Neural cell (in vitro differentiated cells): ENCODE measurements at regions not wholly inside any gene's neighbourhood (a gene's known extent, or its start where the extent isn't known, plus 50 kb on each side); places are given as distances from the start of the nearest gene placed in this dataset.

Experiments
- H2AFZ ChIP-seq: fragments of 200-600, 300-800 bp; sonication (generic), shearing (Covaris generic); 2 replicates; pipeline ENCODE4 v1.6.0; 2014; ENCODE audit warnings: low read depth, mild to moderate bottlenecking, antibody characterized with exemption, low read length, moderate library complexity
- H3F3A ChIP-seq: fragments of 200-600 bp; shearing (Covaris generic); 2 replicates; pipeline ENCODE4 v1.6.1; 2016; ENCODE audit warnings: mild to moderate bottlenecking, moderate library complexity, mixed read lengths, antibody characterized with exemption, low read length; ENCODE audit not compliant: insufficient read depth, poor library complexity, severe bottlenecking
- H3K27ac ChIP-seq: fragments of 200-600, 300-800 bp; sonication (generic), shearing (Covaris generic); 2 replicates; pipeline ENCODE4 v1.5.1; 2014; ENCODE audit warnings: mild to moderate bottlenecking, low read length, moderate library complexity
- H3K27me3 ChIP-seq: fragments of 300-800, 200-600 bp; sonication (generic), shearing (Covaris generic); 2 replicates; pipeline ENCODE4 v1.6.0; 2014; ENCODE audit warnings: mild to moderate bottlenecking, low read depth, low read length, moderate library complexity; ENCODE audit not compliant: insufficient read depth
- H3K36me3 ChIP-seq: fragments of 300-800, 200-600 bp; sonication (generic), shearing (Covaris generic); 2 replicates; pipeline ENCODE4 v1.5.1; 2014; ENCODE audit warnings: mild to moderate bottlenecking, antibody characterized with exemption, low read length, moderate library complexity; ENCODE audit not compliant: insufficient read depth
- H3K4me2 ChIP-seq: fragments of 300-800, 200-600 bp; sonication (generic), shearing (Covaris generic); 2 replicates; pipeline ENCODE4 v1.6.0; 2014; ENCODE audit warnings: mild to moderate bottlenecking, low read length
- H3K4me3 ChIP-seq: fragments of 300-800, 200-600 bp; sonication (generic), shearing (Covaris generic); 2 replicates; pipeline ENCODE4 v1.5.1; 2014; ENCODE audit warnings: mild to moderate bottlenecking, low read length, moderate library complexity
- H3K79me2 ChIP-seq: fragments of 200-600 bp; shearing (Covaris generic); replicated peaks from 2 replicates; pipeline ENCODE4 v1.6.0; 2014; ENCODE audit warnings: mild to moderate bottlenecking, low read length, moderate library complexity; ENCODE audit not compliant: insufficient read depth
- H3K9ac ChIP-seq: fragments of 300-800, 200-600 bp; sonication (generic), shearing (Covaris generic); 2 replicates; pipeline ENCODE4 v1.6.1; 2016; ENCODE audit warnings: mild to moderate bottlenecking, low read length, mixed read lengths
- H3K9me2 ChIP-seq: fragments of 200-600 bp; shearing (Covaris generic); 2 replicates; pipeline ENCODE4 v1.6.1; 2016; ENCODE audit warnings: mild to moderate bottlenecking, low read length, mixed read lengths; ENCODE audit not compliant: insufficient read depth
- H3K9me3 ChIP-seq: fragments of 200-600, 300-800 bp; sonication (generic), shearing (Covaris generic); 2 replicates; pipeline ENCODE4 v1.6.1; 2016; ENCODE audit warnings: mild to moderate bottlenecking, mixed run types, low read length, moderate library complexity, mixed read lengths
- H4K20me1 ChIP-seq: fragments of 200-600 bp; shearing (Covaris generic); 2 replicates; pipeline ENCODE4 v1.6.1; 2016; ENCODE audit warnings: mild to moderate bottlenecking, mixed run types; ENCODE audit not compliant: insufficient read depth
- CTCF ChIP-seq: fragments of 450-650 bp; IDR thresholded peaks from 2 replicates; pipeline ENCODE4 v1.5.1; 2014; ENCODE audit warnings: antibody characterized with exemption, mild to moderate bottlenecking, moderate library complexity; ENCODE audit not compliant: poor library complexity, severe bottlenecking
- EP300 ChIP-seq: fragments of 450-650 bp; conservative IDR thresholded peaks from 2 replicates; pipeline ENCODE4 v1.6.1; 2014; ENCODE audit warnings: antibody characterized with exemption, mild to moderate bottlenecking, moderate library complexity; ENCODE audit not compliant: poor library complexity, severe bottlenecking
- EZH2 ChIP-seq: fragments of 200-600, 300-800 bp; shearing (Covaris generic), sonication (generic); IDR thresholded peaks from 2 replicates; pipeline ENCODE4 v1.6.1; 2014; ENCODE audit warnings: antibody characterized with exemption, low read length, borderline replicate concordance, mild to moderate bottlenecking; ENCODE audit not compliant: insufficient read depth, poor library complexity, severe bottlenecking
- MXI1 ChIP-seq: fragments of 450-650 bp; conservative IDR thresholded peaks from 2 replicates; pipeline ENCODE4 v1.6.1; 2014; ENCODE audit warnings: antibody characterized with exemption, mild to moderate bottlenecking; ENCODE audit not compliant: poor library complexity, severe bottlenecking
- POLR2AphosphoS5 ChIP-seq: IDR thresholded peaks from 2 replicates; pipeline ENCODE4 v1.6.1; 2012
- RAD21 ChIP-seq: fragments of 450-650 bp; conservative IDR thresholded peaks from 2 replicates; pipeline ENCODE4 v1.6.1; 2014; ENCODE audit warnings: antibody characterized with exemption, mild to moderate bottlenecking, moderate library complexity
- REST ChIP-seq: IDR thresholded peaks from 2 replicates; pipeline ENCODE4 v1.6.1; 2012; ENCODE audit warnings: borderline replicate concordance
- SMC3 ChIP-seq: fragments of 450-650 bp; conservative IDR thresholded peaks from 2 replicates; pipeline ENCODE4 v1.6.1; 2014; ENCODE audit warnings: antibody characterized with exemption, mild to moderate bottlenecking, moderate library complexity; ENCODE audit not compliant: poor library complexity
- TAF1 ChIP-seq: IDR thresholded peaks from 2 replicates; pipeline ENCODE4 v1.6.1; 2012; ENCODE audit warnings: low read depth

- Histone ChIP-seq H3K9me2 (no peaks in the 10 kb centered on the region), H3K4me2 (no peak overlapping the region), H3K79me2 (no peaks in the 10 kb centered on the region), H3K27me3 (no peaks in the 10 kb centered on the region), H3K4me3 (no peak overlapping the region), H3K36me3 (no peaks in the 10 kb centered on the region), H2AFZ (no peak overlapping the region), H3K9ac (no peak overlapping the region), H3K27ac (no peak overlapping the region), H3K9me3 (no peaks in the 10 kb centered on the region), H4K20me1 (no peaks in the 10 kb centered on the region), H3F3A (no peaks in the 10 kb centered on the region)
- TF ChIP-seq SMC3 (no peak), TAF1 (no peak), MXI1 (no peak), POLR2AphosphoS5 (no peak), EP300 (no peak), RAD21 (no peak), CTCF (no peak), REST (no peak), EZH2 (no peak)
Measured at GRCh38 chr5:16260000-16260399, 80.4 kb upstream of the MARCHF11 start.

- no peaks in the 10 kb centered on the region for H3F3A ChIP-seq
- H3K27me3 ChIP-seq = no peaks in the 10 kb centered on the region
- no peak overlapping the region for H3K4me2 ChIP-seq
- H3K9ac ChIP-seq = no peak overlapping the region
- TF ChIP-seq CTCF (no peak), EZH2 (no peak), SMC3 (no peak), RAD21 (no peak), MXI1 (no peak), TAF1 (no peak), POLR2AphosphoS5 (no peak), EP300 (no peak), REST (no peak)
- no peak overlapping the region for H3K27ac ChIP-seq
- no peaks in the 10 kb centered on the region for H4K20me1 ChIP-seq
- H3K36me3 ChIP-seq = no peaks in the 10 kb centered on the region
- H3K4me3 ChIP-seq = no peak overlapping the region
- H3K9me2 ChIP-seq = no peaks in the 10 kb centered on the region
- no peaks in the 10 kb centered on the region for H3K79me2 ChIP-seq
- no peaks in the 10 kb centered on the region for H3K9me3 ChIP-seq
- H2AFZ ChIP-seq = no peak overlapping the region
Measured at GRCh38 chr5:16253856-16254255, 74.3 kb upstream of the MARCHF11 start.
